ENCODE measurements at regions not wholly inside any gene's neighbourhood (a gene's known extent, or its start where the extent isn't known, plus 50 kb on each side); places are given as distances from the start of the nearest gene placed in this dataset.

DNA sequence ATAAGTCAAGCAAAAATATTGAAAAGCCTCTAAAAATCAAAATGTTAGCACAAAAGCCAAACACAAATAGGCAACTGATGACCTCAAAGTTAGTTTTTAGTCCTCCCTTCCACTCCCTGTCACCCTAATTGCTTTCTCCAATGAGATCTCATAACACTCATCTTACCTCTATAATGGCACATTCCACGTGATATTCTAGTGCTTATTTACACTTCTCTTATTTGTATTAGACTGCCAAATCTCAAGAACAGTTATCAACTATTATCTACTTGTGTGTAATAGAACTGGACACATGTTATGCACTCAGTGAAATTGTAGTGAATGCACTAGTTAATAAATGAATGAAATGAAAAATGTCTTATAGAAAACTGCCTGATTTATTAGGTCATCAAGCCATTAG, 55.5 kb upstream of the AVPR1A start:
- no peak for TF ChIP-seq CTCF (IDR thresholded peaks at IDR 0.05)
- no peak for TF ChIP-seq POLR2AphosphoS5 (IDR thresholded peaks at IDR 0.05; ENCODE audit: low read depth, low read length)
- TF ChIP-seq SIN3A (IDR thresholded peaks at IDR 0.05; ENCODE audit: borderline replicate concordance, insufficient read depth, low read depth, low read length) = no peak
- TF ChIP-seq TCF7L2 (IDR thresholded peaks at IDR 0.05; ENCODE audit: low read depth, low read length) = no peak
